Spinal cord (tissue), 9 donors: ENCODE measurements at regions not wholly inside any gene's neighbourhood (a gene's known extent, or its start where the extent isn't known, plus 50 kb on each side); places are given as distances from the start of the nearest gene placed in this dataset.

Experiments
- DNase-seq, 6 donors: peaks; one replicate each; pipeline versions ENCODE4 v3.0.0 to v3.0.0-alpha.2; 2013 to 2015; ENCODE audit warnings: low spot score in 6 of 6, low read depth in 4 of 6
- H3K27ac ChIP-seq: one replicate; pipeline ENCODE4 v1.5.1; 2013; ENCODE audit warnings: low read depth, low read length, control low read depth
- H3K27me3 ChIP-seq: one replicate; pipeline ENCODE4 v1.6.1; 2013; ENCODE audit warnings: low read length; ENCODE audit not compliant: control insufficient read depth, insufficient read depth
- H3K36me3 ChIP-seq: one replicate; pipeline ENCODE4 v1.6.1; 2013; ENCODE audit warnings: low read length; ENCODE audit not compliant: control insufficient read depth, insufficient read depth
- H3K4me1 ChIP-seq: one replicate; pipeline ENCODE4 v1.6.1; 2013; ENCODE audit warnings: low read length; ENCODE audit not compliant: control insufficient read depth, insufficient read depth
- H3K4me3 ChIP-seq: one replicate; pipeline ENCODE4 v1.5.1; 2013; ENCODE audit warnings: low read depth, low read length, control low read depth
- H3K9me3 ChIP-seq: one replicate; pipeline ENCODE4 v1.6.1; 2013; ENCODE audit warnings: low read length; ENCODE audit not compliant: control insufficient read depth, insufficient read depth
- WGBS: methylation state at CpG from one replicate; pipeline ENCODE4 v1.1.5; 2013; ENCODE audit warnings: missing lambda C conversion rate; ENCODE audit not compliant: insufficient coverage; 5-methylcytosine and 5-hydroxymethylcytosine counted together
- donor health status: healthy.

- H3K36me3 ChIP-seq, result no peaks in the 10 kb centered on the region
- peaks cover 29% of the 10 kb centered on the region for H3K4me1 ChIP-seq
- H3K4me3 ChIP-seq, result no peak overlapping the region
- WGBS, result 31% methylated on average over 8 of the region's 11 CpGs
- H3K27ac ChIP-seq, result peak overlapping the region; percentile 83
- H3K9me3 ChIP-seq, result no peaks in the 10 kb centered on the region
- peak in 5 of 6 donors; percentile 65 to 94 (median 77) for DNase-seq
- H3K27me3 ChIP-seq, result no peaks in the 10 kb centered on the region
Measured at GRCh38 chr7:36021917-36022550, 131.0 kb upstream of the EEPD1 start.

- Histone ChIP-seq H3K27ac (peak overlapping the region; percentile 83), H3K9me3 (no peaks in the 10 kb centered on the region), H3K4me1 (peaks cover 35% of the 10 kb centered on the region), H3K36me3 (no peaks in the 10 kb centered on the region), H3K4me3 (no peak overlapping the region), H3K27me3 (no peaks in the 10 kb centered on the region)
- WGBS, result 20% methylated on average over 1 of the region's 2 CpGs
- DNase-seq, result peak in 2 of 6 donors; percentile 62 to 66
Measured at GRCh38 chr7:36023033-36023560, 130.0 kb upstream of the EEPD1 start.

GRCh38 chr7:36025190-36025589 is 127.9 kb upstream of the EEPD1 start:
- H3K36me3 ChIP-seq, result no peaks in the 10 kb centered on the region
- no peaks in the 10 kb centered on the region for H3K9me3 ChIP-seq
- H3K4me1 ChIP-seq, result peaks cover 37% of the 10 kb centered on the region
- peak overlapping the region; percentile 27 for H3K27ac ChIP-seq
- H3K4me3 ChIP-seq, result no peak overlapping the region
- peak in 1 of 6 donors; percentile 59 for DNase-seq
- WGBS, result 47% methylated on average over 4 of the region's 4 CpGs
- H3K27me3 ChIP-seq, result no peaks in the 10 kb centered on the region

- H3K9me3 ChIP-seq, result no peaks in the 10 kb centered on the region
- H3K36me3 ChIP-seq, result no peaks in the 10 kb centered on the region
- H3K27me3 ChIP-seq, result no peaks in the 10 kb centered on the region
- H3K4me1 ChIP-seq, result peaks cover 31% of the 10 kb centered on the region
- H3K4me3 ChIP-seq, result no peak overlapping the region
- WGBS, result 46% methylated on average over 3 of the region's 4 CpGs
- H3K27ac ChIP-seq, result no peak overlapping the region
- DNase-seq, result no peak
Measured at GRCh38 chr7:36029311-36029710, 123.7 kb upstream of the EEPD1 start.

GRCh38 chr7:36029853-36030515 is 123.1 kb upstream of the EEPD1 start:
- H3K27me3 ChIP-seq, result no peaks in the 10 kb centered on the region
- H3K9me3 ChIP-seq, result no peaks in the 10 kb centered on the region
- no peak overlapping the region for H3K4me3 ChIP-seq
- peaks cover 38% of the 10 kb centered on the region for H3K4me1 ChIP-seq
- no peak overlapping the region for H3K27ac ChIP-seq
- DNase-seq, result no peak
- H3K36me3 ChIP-seq, result no peaks in the 10 kb centered on the region
- WGBS, result 90% methylated on average over 1 of the region's 3 CpGs

- Histone ChIP-seq H3K9me3 (no peaks in the 10 kb centered on the region), H3K27me3 (no peaks in the 10 kb centered on the region), H3K4me3 (no peak overlapping the region), H3K4me1 (peaks cover 59% of the 10 kb centered on the region), H3K36me3 (no peaks in the 10 kb centered on the region), H3K27ac (peak overlapping the region; percentile 77)
- 20% methylated on average over 1 of the region's 5 CpGs for WGBS
- DNase-seq, result peak in 2 of 6 donors; percentile 58 to 78
Measured at GRCh38 chr7:36032361-36032818, 120.7 kb upstream of the EEPD1 start.

GRCh38 chr7:36034020-36034419 is 119.0 kb upstream of the EEPD1 start:
- no peaks in the 10 kb centered on the region for H3K9me3 ChIP-seq
- WGBS, result 54% methylated on average over 2 of the region's 4 CpGs

GRCh38 chr7:36035186-36035585 is 117.9 kb upstream of the EEPD1 start:
- peak overlapping the region; percentile 91 for H3K27ac ChIP-seq
- DNase-seq, result peak in 2 of 6 donors; percentile 63 to 77
- peaks cover 54% of the 10 kb centered on the region for H3K4me1 ChIP-seq
- H3K9me3 ChIP-seq, result no peaks in the 10 kb centered on the region
- WGBS, result 38% methylated on average over 7 of the region's 7 CpGs
- no peak overlapping the region for H3K4me3 ChIP-seq
- no peaks in the 10 kb centered on the region for H3K36me3 ChIP-seq
- no peaks in the 10 kb centered on the region for H3K27me3 ChIP-seq

More at GRCh38 chr7:36034020-36034419, 119.0 kb upstream of the EEPD1 start:
- no peak for DNase-seq
- Histone ChIP-seq H3K4me3 (no peak overlapping the region), H3K27ac (peak overlapping the region; percentile 91), H3K4me1 (peaks cover 60% of the 10 kb centered on the region), H3K36me3 (no peaks in the 10 kb centered on the region), H3K27me3 (no peaks in the 10 kb centered on the region)

GRCh38 chr7:36036590-36036989 is 116.5 kb upstream of the EEPD1 start:
- WGBS, result 35% methylated on average over 4 of the region's 4 CpGs
- Histone ChIP-seq H3K4me1 (peaks cover 54% of the 10 kb centered on the region), H3K36me3 (no peaks in the 10 kb centered on the region), H3K27me3 (no peaks in the 10 kb centered on the region), H3K4me3 (no peak overlapping the region), H3K27ac (peak overlapping the region; percentile 91), H3K9me3 (no peaks in the 10 kb centered on the region)
- no peak for DNase-seq
